H1 (cell line): ENCODE measurements at regions not wholly inside any gene's neighbourhood (a gene's known extent, or its start where the extent isn't known, plus 50 kb on each side); places are given as distances from the start of the nearest gene placed in this dataset.

Experiments used
- CTCF ChIA-PET: fragments of 300-600 bp; sonication (Branson Sonifier 250); formaldehyde crosslinking; loops from one replicate; lab custom pipeline; 2021; ENCODE audit not compliant: partially characterized antibody; lab: Charles Lee
- POLR2A ChIA-PET: fragments of 300-600 bp; sonication (Branson Sonifier 250); formaldehyde crosslinking; loops from one replicate; lab custom pipeline; 2021; ENCODE audit warnings: inconsistent platforms; ENCODE audit not compliant: partially characterized antibody; lab: Charles Lee
- DNase-seq, 2 experiments: peaks; one replicate each; pipeline versions ENCODE4 v3.0.0 to v3.0.0-alpha.2; 2010 to 2022; ENCODE audit warnings: low spot score in 2 of 2, low read depth in 1 of 2, mixed read lengths in 1 of 2
- FAIRE-seq: peaks from 2 replicates; lab custom pipeline; 2011; peaks lifted over from hg19 to GRCh38; lab: Jason Lieb, UNC
- H2AFZ ChIP-seq: 2 replicates; pipeline ENCODE4 v1.8.1; 2012; ENCODE audit warnings: low read length, inconsistent platforms
- H2AK5ac ChIP-seq: 2 replicates; pipeline ENCODE4 v1.6.1; 2013; ENCODE audit warnings: low read depth, low read length
- H2BK120ac ChIP-seq: replicated peaks from 2 replicates; pipeline ENCODE3; 2013; ENCODE audit warnings: low read depth, low read length, inconsistent platforms
- H2BK12ac ChIP-seq: 2 replicates; pipeline ENCODE4 v1.6.1; 2013; ENCODE audit warnings: low read depth, low read length
- H2BK15ac ChIP-seq: 2 replicates; pipeline ENCODE4 v1.6.1; 2013; ENCODE audit warnings: low read length
- H2BK20ac ChIP-seq: 2 replicates; pipeline ENCODE4 v1.6.1; 2013; ENCODE audit warnings: low read length
- H2BK5ac ChIP-seq: 2 replicates; pipeline ENCODE4 v1.6.1; 2013; ENCODE audit warnings: low read depth, low read length
- H3K14ac ChIP-seq: 2 replicates; pipeline ENCODE4 v1.6.1; 2013; ENCODE audit warnings: inconsistent platforms; ENCODE audit not compliant: insufficient read length
- H3K18ac ChIP-seq: 2 replicates; pipeline ENCODE4 v1.6.1; 2013; ENCODE audit warnings: low read length; ENCODE audit errors: extremely low read depth
- H3K23ac ChIP-seq: 2 replicates; pipeline ENCODE4 v1.6.1; 2013; ENCODE audit warnings: inconsistent platforms; ENCODE audit not compliant: insufficient read length
- H3K23me2 ChIP-seq: 2 replicates; pipeline ENCODE4 v1.6.1; 2013; ENCODE audit warnings: low read depth, low read length
- H3K27ac ChIP-seq: 2 replicates; pipeline ENCODE4 v1.6.1; 2011; ENCODE audit warnings: low read depth, low read length, inconsistent platforms
- H3K27me3 ChIP-seq, 4 experiments: replicated peaks in 1 of 4; 1 replicate in 1 of 4; 2 replicates in 3 of 4; pipeline versions ENCODE4 v1.6.1 to v1.8.1; 2011 to 2013; ENCODE audit warnings: low read length in 3 of 4, mild to moderate bottlenecking in 3 of 4, inconsistent platforms in 2 of 4, mixed read lengths in 2 of 4, moderate library complexity in 1 of 4; ENCODE audit not compliant: control insufficient read depth in 3 of 4, insufficient read depth in 3 of 4; ENCODE audit errors: extremely low read depth in 1 of 4
- H3K36me3 ChIP-seq, 4 experiments: 2 replicates each; pipeline versions ENCODE4 v1.6.1 to v1.8.1; 2011 to 2013; ENCODE audit warnings: mild to moderate bottlenecking in 4 of 4, low read length in 3 of 4, moderate library complexity in 2 of 4, control low read depth in 1 of 4, inconsistent platforms in 1 of 4; ENCODE audit not compliant: insufficient read depth in 4 of 4, control insufficient read depth in 2 of 4
- H3K4ac ChIP-seq: replicated peaks from 2 replicates; pipeline ENCODE3; 2013; ENCODE audit warnings: low read length, low read depth, mixed read lengths, inconsistent platforms; ENCODE audit not compliant: insufficient read length
- H3K4me1 ChIP-seq, 4 experiments: replicated peaks in 1 of 4; 1 replicate in 1 of 4; 2 replicates in 3 of 4; pipeline versions ENCODE4 v1.6.1 to v1.8.1; 2011 to 2013; ENCODE audit warnings: low read length in 3 of 4, inconsistent platforms in 2 of 4, mixed read lengths in 1 of 4; ENCODE audit not compliant: insufficient read depth in 4 of 4, control insufficient read depth in 3 of 4
- H3K4me2 ChIP-seq, 2 experiments: 2 replicates each; pipeline versions ENCODE4 v1.6.1 to v1.8.1; 2011 to 2013; ENCODE audit warnings: low read depth in 2 of 2, low read length in 2 of 2, control low read depth in 1 of 2, inconsistent platforms in 1 of 2, mild to moderate bottlenecking in 1 of 2; ENCODE audit not compliant: insufficient read depth in 1 of 2
- H3K4me3 ChIP-seq, 4 experiments: fragments of 200-600, 300-600 bp in 1 of 4; sonication (generic), shearing (Covaris generic), sonication (Bioruptor Twin) in 1 of 4; 2 replicates each; pipeline versions ENCODE4 v1.5.1 to v1.8.1; 2011 to 2016; ENCODE audit warnings: low read length in 4 of 4, low read depth in 3 of 4, control low read depth in 2 of 4, inconsistent platforms in 2 of 4, mild to moderate bottlenecking in 2 of 4, mixed read lengths in 1 of 4, moderate library complexity in 1 of 4; ENCODE audit not compliant: insufficient read depth in 2 of 4; ENCODE audit errors: extremely low read depth in 1 of 4
- H3K56ac ChIP-seq: replicated peaks from 2 replicates; pipeline ENCODE3; 2013; ENCODE audit warnings: low read depth, mild to moderate bottlenecking, mixed read lengths, low read length, inconsistent platforms; ENCODE audit not compliant: insufficient read length
- H3K79me1 ChIP-seq: 2 replicates; pipeline ENCODE4 v1.6.1; 2013; ENCODE audit warnings: low read depth, low read length, control low read depth
- H3K79me2 ChIP-seq, 2 experiments: 2 replicates each; pipeline versions ENCODE4 v1.6.1 to v1.8.1; 2012 to 2013; ENCODE audit warnings: low read length in 2 of 2, mild to moderate bottlenecking in 2 of 2, inconsistent platforms in 1 of 2; ENCODE audit not compliant: insufficient read depth in 2 of 2, control insufficient read depth in 1 of 2
- H3K9ac ChIP-seq, 4 experiments: replicated peaks in 1 of 4; 1 replicate in 1 of 4; 2 replicates in 3 of 4; pipeline versions ENCODE4 v1.6.1 to v1.8.1; 2011 to 2013; ENCODE audit warnings: low read depth in 3 of 4, low read length in 3 of 4, control low read depth in 2 of 4, mild to moderate bottlenecking in 2 of 4, moderate library complexity in 2 of 4, inconsistent platforms in 1 of 4; ENCODE audit errors: extremely low read depth in 1 of 4
- H3K9me3 ChIP-seq, 2 experiments: 2 replicates each; pipeline versions ENCODE4 v1.6.1 to v1.8.1; 2012 to 2013; ENCODE audit warnings: mild to moderate bottlenecking in 2 of 2, moderate library complexity in 2 of 2, control low read depth in 1 of 2, inconsistent platforms in 1 of 2, low read depth in 1 of 2, low read length in 1 of 2, mixed read lengths in 1 of 2; ENCODE audit not compliant: insufficient read depth in 2 of 2
- H4K20me1 ChIP-seq, 2 experiments: replicated peaks in 1 of 2; 2 replicates each; pipeline versions ENCODE3 to v1.8.1; 2011 to 2013; ENCODE audit warnings: inconsistent platforms in 2 of 2, low read length in 2 of 2, mild to moderate bottlenecking in 1 of 2; ENCODE audit not compliant: insufficient read depth in 2 of 2, control insufficient read depth in 1 of 2
- H4K5ac ChIP-seq: 2 replicates; pipeline ENCODE4 v1.6.1; 2013; ENCODE audit warnings: low read length, low read depth, mixed read lengths, inconsistent platforms; ENCODE audit not compliant: insufficient read length
- H4K8ac ChIP-seq: 2 replicates; pipeline ENCODE4 v1.8.0; 2013; ENCODE audit warnings: mild to moderate bottlenecking, moderate library complexity, low read length, inconsistent platforms; ENCODE audit not compliant: insufficient read depth; ENCODE audit errors: extremely low read depth
- H4K91ac ChIP-seq: replicated peaks from 2 replicates; pipeline ENCODE3; 2013; ENCODE audit warnings: low read length, mixed read lengths, inconsistent platforms; ENCODE audit not compliant: insufficient read length
- ATF3 ChIP-seq: IDR thresholded peaks from 2 replicates; pipeline ENCODE4 v1.6.1; 2011; ENCODE audit warnings: low read depth, mild to moderate bottlenecking, low read length; ENCODE audit not compliant: insufficient read depth
- BRCA1 ChIP-seq: IDR thresholded peaks from 2 replicates; pipeline ENCODE4 v1.6.1; 2012; ENCODE audit warnings: low read depth, low read length, improper control_type of control experiment
- CHD2 ChIP-seq: IDR thresholded peaks from 2 replicates; pipeline ENCODE4 v1.6.1; 2012; ENCODE audit warnings: low read length, improper control_type of control experiment
- EP300 ChIP-seq, 2 experiments: IDR thresholded peaks; 1 replicate in 1 of 2; 2 replicates in 1 of 2; pipeline ENCODE4 v1.6.1; 2011 to 2012; ENCODE audit warnings: low read depth in 2 of 2, low read length in 2 of 2, mild to moderate bottlenecking in 2 of 2, borderline replicate concordance in 1 of 2, inconsistent platforms in 1 of 2, moderate library complexity in 1 of 2
- GTF2F1 ChIP-seq: IDR thresholded peaks from 2 replicates; pipeline ENCODE4 v1.6.1; 2012; ENCODE audit warnings: low read depth, low read length, improper control_type of control experiment, borderline replicate concordance
- KDM1A ChIP-seq: fragments of 200-600, 300-600 bp; sonication (generic); IDR thresholded peaks from 2 replicates; pipeline ENCODE4 v1.7.1; 2016; ENCODE audit warnings: mild to moderate bottlenecking, low read length, borderline replicate concordance
- MAFK ChIP-seq: IDR thresholded peaks from 2 replicates; pipeline ENCODE4 v1.6.1; 2012; ENCODE audit warnings: low read depth, mild to moderate bottlenecking, improper control_type of control experiment, low read length
- MAX ChIP-seq: IDR thresholded peaks from 2 replicates; pipeline ENCODE4 v1.6.1; 2012; ENCODE audit warnings: inconsistent platforms
- NRF1 ChIP-seq: IDR thresholded peaks from 2 replicates; pipeline ENCODE4 v1.6.1; 2011; ENCODE audit warnings: mild to moderate bottlenecking, low read depth, low read length, improper control_type of control experiment
- RAD21 ChIP-seq, 2 experiments: IDR thresholded peaks in 1 of 2; conservative IDR thresholded peaks in 1 of 2; 2 replicates each; pipeline ENCODE4 v1.6.1; 2011; ENCODE audit warnings: low read depth in 2 of 2, low read length in 2 of 2, improper control_type of control experiment in 1 of 2, inconsistent platforms in 1 of 2, mild to moderate bottlenecking in 1 of 2, moderate library complexity in 1 of 2
- SAP30 ChIP-seq: fragments of 300-600 bp; sonication (generic); IDR thresholded peaks from 2 replicates; pipeline ENCODE4 v1.7.1; 2012; ENCODE audit warnings: low read length, moderate library complexity, mild to moderate bottlenecking, inconsistent platforms; ENCODE audit not compliant: insufficient read depth, insufficient replicate concordance
- TCF12 ChIP-seq: IDR thresholded peaks from 2 replicates; pipeline ENCODE4 v1.6.1; 2011; ENCODE audit warnings: low read depth, mild to moderate bottlenecking, low read length
- YY1 ChIP-seq: IDR thresholded peaks from 2 replicates; pipeline ENCODE4 v1.6.1; 2011; ENCODE audit warnings: low read depth, mild to moderate bottlenecking, low read length
- whole genome bisulfite sequencing, 2 experiments: shearing (Covaris generic) in 1 of 2; methylation state at CpG; one replicate each; pipeline versions ENCODE4 v1.1.6 to v1.1.7; 2013 to 2015; ENCODE audit warnings: low lambda C conversion rate in 2 of 2, mixed read lengths in 2 of 2, inconsistent platforms in 1 of 2, low coverage in 1 of 2, missing lambda C conversion rate in 1 of 2; ENCODE audit not compliant: insufficient replicate concordance in 2 of 2, insufficient coverage in 1 of 2, insufficient read length in 1 of 2; ENCODE audit errors: extremely low coverage in 1 of 2, missing lambda C conversion rate in 1 of 2; 5-methylcytosine and 5-hydroxymethylcytosine counted together

- no peak overlapping the region for H3K4me3 ChIP-seq
- CTCF ChIA-PET, result interaction anchor here (0.6 to 1.8 kb wide), 2 partner anchors 11 to 191 kb away, joined by 3 to 9 read pairs; no protein-coding TSS in a partner anchor
- WGBS, 2 experiments, result 5% methylated on average over 1 of the region's 1 CpG; no CpG with 5 or more reads in 1 of the 2 experiments
- no peak overlapping the region for H2BK15ac ChIP-seq
- FAIRE-seq (no peak), DNase-seq (no peak)
- no peak overlapping the region for H3K4ac ChIP-seq
- H2BK5ac ChIP-seq, result no peak overlapping the region
- no peak overlapping the region for H3K9ac ChIP-seq
- no peak overlapping the region for H4K5ac ChIP-seq
- H3K23ac ChIP-seq, result no peak overlapping the region
- no peak overlapping the region for H3K27ac ChIP-seq
- no peak overlapping the region for H4K8ac ChIP-seq
- H3K14ac ChIP-seq, result no peak overlapping the region
- H3K79me2 ChIP-seq, result no peaks in the 10 kb centered on the region
- no peaks in the 10 kb centered on the region for H3K27me3 ChIP-seq
- no peak overlapping the region for H3K56ac ChIP-seq
- H2BK12ac ChIP-seq, result no peak overlapping the region
- H3K36me3 ChIP-seq, result no peaks in the 10 kb centered on the region
- H3K18ac ChIP-seq, result no peak overlapping the region
- no peaks in the 10 kb centered on the region for H3K9me3 ChIP-seq
- no peaks in the 10 kb centered on the region for H4K20me1 ChIP-seq
- H3K23me2 ChIP-seq, result no peaks in the 10 kb centered on the region
- no peak overlapping the region for H2BK120ac ChIP-seq
- POLR2A ChIA-PET, result no interaction called here
- no peak overlapping the region for H2BK20ac ChIP-seq
- no peak overlapping the region for H4K91ac ChIP-seq
- no peaks in the 10 kb centered on the region for H3K79me1 ChIP-seq
- H2AK5ac ChIP-seq, result no peak overlapping the region
- no peak overlapping the region for H2AFZ ChIP-seq
- no peaks in the 10 kb centered on the region for H3K4me1 ChIP-seq
- no peak overlapping the region for H3K4me2 ChIP-seq
- TF ChIP-seq MAX (no peak), GTF2F1 (no peak), ATF3 (no peak), NRF1 (no peak), CHD2 (no peak), YY1 (no peak), EP300 (IDR thresholded peaks at IDR 0.05; ENCODE audit: borderline replicate concordance in 1 of 2, low read depth in 2 of 2, low read length in 2 of 2) (no peak), RAD21 (IDR thresholded peaks at IDR 0.05 in 1 of 2, conservative IDR thresholded peaks at IDR 0.05 in 1 of 2; ENCODE audit: low read depth in 2 of 2, low read length in 2 of 2) (no peak), SAP30 (no peak), MAFK (no peak), KDM1A (no peak), BRCA1 (no peak), TCF12 (no peak)
These were observed 1344.9 kb upstream of the TENM3 start for GRCh38 chr4:180898305-180898704.
